GM23248 (cell line): ENCODE measurements at regions not wholly inside any gene's neighbourhood (a gene's known extent, or its start where the extent isn't known, plus 50 kb on each side); places are given as distances from the start of the nearest gene placed in this dataset.

Experiments used
- EZH2 ChIP-seq: fragments of 200-600 bp; sonication (generic); IDR thresholded peaks from 2 replicates; pipeline ENCODE4 v1.6.1; 2018; ENCODE audit warnings: antibody characterized with exemption, mild to moderate bottlenecking; ENCODE audit not compliant: insufficient read depth, poor library complexity, severe bottlenecking
- EZH2phosphoT487 ChIP-seq: fragments of 200-600 bp; sonication (generic); IDR thresholded peaks from 2 replicates; pipeline ENCODE4 v1.6.1; 2018; ENCODE audit warnings: antibody characterized with exemption, moderate library complexity, mild to moderate bottlenecking, low read depth; ENCODE audit not compliant: insufficient read depth

GRCh38 chr18:73645160-73645715 is 502.4 kb downstream of the FBXO15 start:
- TF ChIP-seq EZH2 (no peak), EZH2phosphoT487 (no peak)
